Suppressor macrophage treated with lipopolysaccharide for 1 hour (primary cell): ENCODE measurements at regions not wholly inside any gene's neighbourhood (a gene's known extent, or its start where the extent isn't known, plus 50 kb on each side); places are given as distances from the start of the nearest gene placed in this dataset.
"Not testable (repeated sequence)": the region's sequence is repeated elsewhere in the genome, so short reads cannot be mapped to it uniquely, and the experiment has no call there.

ENCODE experiments used
- DNase-seq, 3 donors: peaks; one replicate each; pipeline ENCODE4 v3.0.0-alpha.2; 2020 to 2022

DNA sequence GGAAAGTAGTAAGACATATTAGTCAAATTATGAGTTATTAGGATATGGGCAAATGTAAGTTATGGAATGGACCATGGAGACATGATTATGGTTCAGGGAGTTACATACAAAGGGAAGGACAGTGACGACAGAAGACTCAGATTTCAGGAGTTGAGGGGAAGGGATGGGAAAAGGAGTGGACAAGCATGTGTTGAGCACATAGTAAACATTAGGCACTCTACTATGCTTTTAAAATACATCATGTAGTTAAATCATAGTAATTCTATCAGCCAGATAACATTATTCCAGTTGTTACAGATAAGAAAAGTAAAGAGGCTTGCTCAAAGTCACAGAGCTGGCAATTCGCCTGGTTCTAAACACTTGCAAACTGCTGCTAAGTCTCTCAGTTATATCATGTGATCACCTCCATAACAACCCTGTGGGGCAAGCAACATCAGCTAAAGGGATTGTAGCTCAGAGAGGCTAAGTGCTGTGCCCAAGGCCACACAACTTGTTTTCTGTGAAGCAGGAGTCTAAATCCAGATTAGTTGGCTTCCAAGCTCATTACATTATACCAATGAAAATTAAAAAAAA lies 115.2 kb upstream of the MDFIC start:
- no peak for DNase-seq

GRCh38 chr7:114812570-114812969 lies 109.3 kb upstream of the MDFIC start:
- no peak for DNase-seq

DNA sequence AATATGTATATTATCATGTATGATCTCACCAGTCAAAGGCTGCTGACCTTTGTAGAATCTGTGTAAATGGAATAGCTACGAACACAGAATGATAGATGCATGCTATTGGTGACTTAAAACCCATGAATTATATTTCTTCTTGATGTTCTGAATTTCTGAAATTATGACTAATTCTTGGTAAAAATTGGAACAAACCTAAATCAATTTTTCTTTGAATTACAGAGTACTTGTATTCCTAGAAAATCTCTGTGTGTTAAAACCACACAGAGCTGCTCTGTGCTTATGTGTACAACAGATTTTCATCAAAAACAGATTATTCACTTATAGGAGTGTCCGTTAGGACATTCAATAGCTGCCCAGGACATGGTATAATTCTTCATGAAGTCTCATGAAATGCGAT lies 108.3 kb upstream of the MDFIC start:
- no peak for DNase-seq

GRCh38 chr7:114817036-114817435 lies 104.9 kb upstream of the MDFIC start:
- DNase-seq: not testable (repeated sequence)

DNA sequence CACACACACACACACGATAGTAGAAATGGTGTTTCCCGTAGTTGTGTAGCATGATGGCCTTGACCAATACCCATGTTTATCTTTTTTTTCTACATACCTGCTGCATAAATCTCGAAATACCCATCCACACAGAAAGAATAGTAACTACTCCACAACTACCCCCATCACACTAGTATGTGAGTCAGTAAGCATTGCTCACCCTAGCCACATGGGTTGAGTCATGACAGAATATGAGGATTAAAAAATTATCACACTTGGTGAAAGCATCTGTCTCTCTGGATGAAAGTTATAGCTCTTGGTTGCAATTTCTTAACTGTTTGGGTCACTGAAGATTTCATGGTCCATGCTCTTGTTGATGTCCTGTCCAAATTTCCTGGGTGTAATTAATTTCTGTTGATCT lies 103.4 kb upstream of the MDFIC start:
- DNase-seq: peak in 1 of 3 donors; percentile 6

- DNase-seq: peak in 1 of 3 donors; percentile 1
Measured at GRCh38 chr7:114819616-114820362, 102.1 kb upstream of the MDFIC start.

DNA sequence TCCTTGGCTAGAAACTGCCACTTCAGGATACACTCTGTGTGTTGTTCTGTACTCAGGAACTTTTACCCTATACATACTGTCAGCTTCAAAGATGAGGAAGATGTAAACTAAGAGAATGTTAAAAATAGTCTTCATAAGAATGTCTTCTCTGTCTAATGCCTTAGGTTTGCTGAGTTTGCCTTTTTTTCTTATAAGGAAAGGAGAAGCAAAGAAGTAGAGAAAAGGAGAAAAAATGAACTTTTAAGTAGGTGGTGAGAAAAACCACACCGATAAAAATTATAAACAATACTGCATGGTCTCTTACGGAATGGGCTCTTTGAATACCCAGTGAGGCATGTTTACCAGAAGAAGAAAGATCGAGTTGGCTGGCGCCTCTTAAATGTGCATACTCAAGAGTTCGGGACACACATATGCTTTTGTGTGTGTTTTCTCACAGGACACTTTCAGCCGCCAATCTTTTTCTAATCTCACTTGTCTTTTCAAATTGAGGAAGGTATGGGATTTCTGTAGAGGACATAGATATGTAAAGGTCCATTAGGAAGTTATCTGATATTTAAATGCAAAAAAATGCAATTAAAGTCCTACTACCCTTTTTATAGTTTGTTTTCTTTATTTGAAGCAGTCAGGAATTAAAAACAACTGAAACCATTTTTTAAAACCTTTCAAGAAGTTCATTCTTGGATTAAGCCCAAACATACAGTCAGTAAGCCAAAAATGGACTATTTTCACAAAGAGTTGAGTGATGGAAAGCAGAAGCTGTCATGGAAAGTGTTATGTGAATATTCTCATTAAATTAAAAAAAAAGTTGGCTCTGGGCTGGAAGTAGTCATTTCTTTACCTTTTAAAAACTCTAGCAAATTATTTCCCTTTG lies 100.6 kb upstream of the MDFIC start:
- DNase-seq: no peak

DNA sequence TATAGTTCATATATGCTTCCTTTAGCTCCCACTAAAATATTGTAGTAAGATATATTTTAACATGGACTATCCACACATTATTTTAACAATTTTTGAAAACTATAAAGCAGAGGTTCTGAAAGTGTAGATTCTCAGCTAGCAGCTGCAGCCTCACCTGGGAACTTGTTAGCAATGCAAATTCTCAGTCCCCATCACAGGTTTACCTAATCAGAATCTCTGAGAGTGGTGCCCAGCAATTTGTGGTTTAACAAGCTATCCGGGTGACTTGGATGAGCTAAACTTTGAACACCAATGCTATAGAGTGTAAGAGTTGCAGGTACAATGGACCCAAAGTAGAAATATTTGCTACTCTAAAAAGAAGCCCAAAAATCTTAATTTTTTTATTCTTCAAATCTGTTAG lies 99.8 kb upstream of the MDFIC start:
- DNase-seq: no peak

DNA sequence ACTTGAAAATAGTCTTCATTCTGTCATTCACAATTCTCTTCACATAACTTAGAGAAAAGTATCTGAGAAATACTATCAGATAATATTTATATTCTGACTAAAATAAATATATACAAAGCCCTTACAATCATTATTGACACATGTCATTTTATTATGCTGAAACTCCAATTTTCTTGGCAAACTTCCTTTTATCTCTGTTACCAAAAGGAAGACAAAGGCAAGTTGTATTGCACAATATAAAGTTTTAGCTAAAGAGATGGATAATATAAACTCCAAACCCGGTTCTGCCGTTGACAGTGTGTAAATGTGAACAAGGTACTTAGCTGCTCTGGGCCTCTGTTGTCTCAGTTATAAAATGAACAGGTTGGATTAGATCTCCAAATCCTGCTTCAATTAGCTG lies 99.0 kb upstream of the MDFIC start:
- DNase-seq: no peak

DNA sequence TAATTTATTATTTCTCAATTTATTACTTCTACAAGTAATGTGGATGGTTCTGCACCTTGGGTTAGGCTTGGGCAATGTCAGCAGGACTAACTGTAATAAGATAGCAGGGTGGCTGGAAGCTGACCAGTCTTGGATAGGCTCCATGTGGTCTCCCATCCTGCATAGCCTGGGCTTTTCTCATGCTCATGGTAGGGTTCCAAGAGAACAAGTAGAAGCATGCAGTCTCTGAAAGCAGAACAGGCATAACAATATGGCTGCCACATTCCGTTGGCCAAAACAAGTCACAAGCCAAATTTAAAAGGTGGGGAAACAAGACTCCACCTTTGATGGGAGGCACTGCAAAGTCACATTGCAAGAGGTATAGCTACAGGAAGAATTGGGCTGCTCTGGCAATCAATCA lies 98.6 kb upstream of the MDFIC start:
- DNase-seq: no peak

DNA sequence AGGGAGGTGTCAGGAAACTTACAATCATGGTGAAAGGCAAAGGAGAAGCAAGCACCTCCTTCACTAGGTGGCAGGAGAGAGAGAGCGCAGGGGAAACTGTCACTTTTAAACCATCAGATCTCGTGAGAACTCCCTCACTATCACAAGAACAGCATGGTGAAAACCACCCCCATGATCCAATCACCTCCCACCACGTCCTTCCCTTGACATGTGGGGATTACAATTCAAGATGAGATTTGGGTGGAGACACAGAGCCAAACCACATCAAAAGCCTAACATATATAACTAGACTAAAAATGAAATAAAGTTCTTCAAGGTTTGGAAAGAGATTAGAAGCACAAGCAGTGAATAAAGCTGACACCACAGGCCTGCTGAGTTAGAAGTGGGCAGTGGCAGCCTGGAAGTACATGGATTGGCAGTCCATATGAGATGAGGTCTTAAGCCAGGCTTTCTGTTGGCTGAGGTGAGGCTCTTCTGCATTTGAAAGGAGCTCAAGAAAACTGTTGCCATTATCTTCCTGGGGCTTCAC lies 96.4 kb upstream of the MDFIC start:
- no peak for DNase-seq

GRCh38 chr7:114830952-114831351 lies 90.9 kb upstream of the MDFIC start:
- DNase-seq: no peak

GRCh38 chr7:114832906-114833595 lies 88.8 kb upstream of the MDFIC start:
- no peak for DNase-seq

- DNase-seq: no peak
Measured at GRCh38 chr7:114835303-114835702, 86.6 kb upstream of the MDFIC start.

- no peak for DNase-seq
Measured at GRCh38 chr7:114835861-114836260, 86.0 kb upstream of the MDFIC start.

- DNase-seq: no peak
Measured at GRCh38 chr7:114842551-114843065, 79.3 kb upstream of the MDFIC start.

GRCh38 chr7:114843102-114843501 lies 78.8 kb upstream of the MDFIC start:
- DNase-seq: no peak

DNA sequence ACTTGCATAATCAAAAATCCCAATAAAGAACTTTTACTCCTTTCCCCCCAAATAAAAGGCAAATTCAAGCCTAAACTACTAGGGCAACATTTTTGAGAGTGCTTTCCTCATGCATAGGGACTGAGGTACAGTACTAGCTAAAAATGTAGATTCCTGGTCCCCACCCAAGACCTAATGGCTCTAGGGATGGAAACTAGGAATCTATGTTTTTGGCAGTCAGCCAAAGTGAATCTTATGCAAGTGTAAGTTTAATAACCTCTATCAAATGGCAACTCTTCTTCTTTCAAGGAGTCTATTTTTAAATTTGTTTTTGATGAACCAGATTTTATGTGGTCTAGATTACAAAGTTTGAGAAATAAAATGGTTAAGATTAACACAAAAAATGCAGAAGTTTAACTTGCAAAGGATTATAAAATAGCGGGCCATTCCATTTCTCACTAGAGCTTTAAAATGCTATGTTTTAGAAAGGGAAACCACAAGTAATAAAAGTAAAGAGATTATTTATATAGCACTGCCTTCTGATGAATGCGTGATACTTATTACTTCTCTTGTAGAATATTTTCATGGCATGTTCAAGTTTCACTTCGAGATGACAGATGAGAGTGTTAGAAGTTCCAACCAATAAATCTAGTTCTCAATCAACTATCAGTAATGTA lies 70.4 kb upstream of the MDFIC start:
- no peak for DNase-seq

DNA sequence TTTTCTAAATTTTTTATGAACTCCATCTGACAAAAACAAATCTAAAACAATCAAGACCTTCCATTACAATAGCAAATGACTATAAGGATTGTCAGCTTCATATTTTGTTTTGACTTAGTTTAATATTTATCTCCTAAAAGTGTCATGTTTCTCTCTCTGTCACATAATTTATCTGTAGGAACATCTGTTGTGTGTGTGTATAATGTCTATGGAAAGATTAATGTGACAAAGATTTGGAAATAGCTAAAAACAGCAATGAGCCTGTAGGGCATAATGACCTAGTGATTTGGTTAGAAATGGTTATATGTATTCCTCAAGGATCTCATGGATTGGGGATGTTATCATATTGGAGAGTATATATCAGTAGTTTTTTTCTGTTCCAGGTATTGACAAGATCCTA lies 69.6 kb upstream of the MDFIC start:
- DNase-seq: no peak

DNA sequence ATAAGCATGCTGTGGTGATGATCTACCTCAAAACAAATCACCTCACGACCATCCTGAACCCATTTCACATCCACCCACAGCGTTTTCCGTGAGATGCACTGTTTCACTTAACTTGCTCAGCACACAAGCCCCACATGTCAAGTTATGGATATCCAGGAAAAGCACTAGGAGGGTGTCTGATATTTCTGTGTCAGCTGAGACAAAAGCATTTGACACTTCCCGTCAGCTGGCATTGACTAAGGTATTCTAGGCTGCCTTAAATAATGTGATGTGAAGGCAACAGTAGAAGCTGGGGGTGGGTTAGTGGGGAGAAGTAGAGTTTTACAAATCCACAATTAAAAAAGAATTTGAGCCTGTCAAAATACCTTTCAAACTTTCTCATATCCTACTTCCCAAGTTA lies 68.7 kb upstream of the MDFIC start:
- no peak for DNase-seq

- no peak for DNase-seq
Measured at GRCh38 chr7:114854369-114854768, 67.5 kb upstream of the MDFIC start.

- DNase-seq: no peak
Measured at GRCh38 chr7:114856625-114857024, 65.3 kb upstream of the MDFIC start.
